OCI-LY7 (cell line): ENCODE measurements at regions not wholly inside any gene's neighbourhood (a gene's known extent, or its start where the extent isn't known, plus 50 kb on each side); places are given as distances from the start of the nearest gene placed in this dataset.

Experiments
- EZH2phosphoT487 ChIP-seq: fragments of 200-600 bp; sonication (generic); IDR thresholded peaks from 2 replicates; pipeline ENCODE4 v1.6.1; 2018; ENCODE audit warnings: low read depth, borderline replicate concordance, mild to moderate bottlenecking, mixed run types, antibody characterized with exemption, low read length, moderate library complexity, mixed read lengths
- TF ChIP-seq, protein P1 (sequence below): fragments of 200-600 bp; sonication (generic); conservative IDR thresholded peaks from 2 replicates; pipeline ENCODE4 v1.5.1; 2014; ENCODE audit warnings: mild to moderate bottlenecking, antibody characterized with exemption, low read length, moderate library complexity, mixed read lengths

- TF ChIP-seq, protein P1, sequence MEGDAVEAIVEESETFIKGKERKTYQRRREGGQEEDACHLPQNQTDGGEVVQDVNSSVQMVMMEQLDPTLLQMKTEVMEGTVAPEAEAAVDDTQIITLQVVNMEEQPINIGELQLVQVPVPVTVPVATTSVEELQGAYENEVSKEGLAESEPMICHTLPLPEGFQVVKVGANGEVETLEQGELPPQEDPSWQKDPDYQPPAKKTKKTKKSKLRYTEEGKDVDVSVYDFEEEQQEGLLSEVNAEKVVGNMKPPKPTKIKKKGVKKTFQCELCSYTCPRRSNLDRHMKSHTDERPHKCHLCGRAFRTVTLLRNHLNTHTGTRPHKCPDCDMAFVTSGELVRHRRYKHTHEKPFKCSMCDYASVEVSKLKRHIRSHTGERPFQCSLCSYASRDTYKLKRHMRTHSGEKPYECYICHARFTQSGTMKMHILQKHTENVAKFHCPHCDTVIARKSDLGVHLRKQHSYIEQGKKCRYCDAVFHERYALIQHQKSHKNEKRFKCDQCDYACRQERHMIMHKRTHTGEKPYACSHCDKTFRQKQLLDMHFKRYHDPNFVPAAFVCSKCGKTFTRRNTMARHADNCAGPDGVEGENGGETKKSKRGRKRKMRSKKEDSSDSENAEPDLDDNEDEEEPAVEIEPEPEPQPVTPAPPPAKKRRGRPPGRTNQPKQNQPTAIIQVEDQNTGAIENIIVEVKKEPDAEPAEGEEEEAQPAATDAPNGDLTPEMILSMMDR = no peak
- no peak for TF ChIP-seq EZH2phosphoT487
These were observed 279.9 kb upstream of the CD180 start for GRCh38 chr5:67476531-67476930.
